Fibroblast of the conjunctiva (primary cell): ENCODE measurements at regions not wholly inside any gene's neighbourhood (a gene's known extent, or its start where the extent isn't known, plus 50 kb on each side); places are given as distances from the start of the nearest gene placed in this dataset.

Experiments used
- DNase-seq: peaks from one replicate; pipeline ENCODE4 v3.0.0-alpha.2; 2010; ENCODE audit warnings: low read depth

DNA sequence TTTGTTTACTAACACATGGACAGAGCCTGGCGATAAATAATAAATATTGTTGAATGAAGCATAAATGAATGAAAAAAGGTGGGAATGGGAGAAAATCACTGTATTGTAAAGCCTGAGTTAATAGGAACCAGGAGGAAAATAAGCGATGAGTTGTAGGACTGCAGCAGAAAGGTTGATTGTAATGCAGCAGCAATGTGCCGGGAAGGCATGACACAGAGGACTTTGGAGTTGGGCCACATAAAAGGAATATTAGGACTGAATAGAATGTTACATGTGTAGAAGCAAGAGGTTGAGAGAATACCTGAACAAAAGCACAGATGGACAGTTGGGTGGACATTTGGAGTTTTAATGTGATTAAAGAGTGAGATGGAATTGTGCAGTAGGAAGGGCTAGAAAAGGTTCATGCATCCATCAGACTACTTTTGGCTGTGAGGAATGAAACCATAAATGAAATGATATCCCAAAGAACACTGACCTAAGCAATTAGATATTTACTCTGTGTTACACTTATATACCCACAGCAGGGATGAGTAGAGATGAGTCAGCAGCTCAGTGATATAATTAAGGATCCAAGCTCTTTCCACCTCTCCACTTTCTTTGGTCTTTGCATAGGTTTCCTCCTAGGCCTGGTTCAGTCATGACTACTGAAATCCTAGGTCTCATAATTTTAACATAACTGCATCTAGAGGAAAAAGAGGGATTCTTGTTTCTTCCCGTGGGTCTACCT is 55.4 kb downstream of the CCER1 start:
- no peak for DNase-seq

DNA sequence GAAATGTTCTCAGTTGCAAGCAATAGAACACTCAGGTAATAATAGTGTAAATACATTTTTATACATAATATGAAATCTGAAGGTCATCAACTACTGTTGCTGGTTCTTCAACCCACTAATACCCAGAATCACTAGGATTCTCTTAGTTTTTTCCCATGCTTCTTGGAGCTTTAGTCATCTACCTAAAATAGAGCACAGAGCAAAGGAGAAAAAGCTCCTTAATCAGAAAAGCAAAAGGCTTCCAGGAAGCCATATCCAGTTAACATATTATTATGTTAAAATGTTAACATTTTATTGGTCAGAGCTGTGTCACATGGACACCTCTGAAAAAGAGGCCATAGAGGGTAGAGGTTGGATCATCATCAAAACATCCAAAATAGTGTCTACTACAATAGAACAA is 57.0 kb downstream of the CCER1 start:
- no peak for DNase-seq

DNA sequence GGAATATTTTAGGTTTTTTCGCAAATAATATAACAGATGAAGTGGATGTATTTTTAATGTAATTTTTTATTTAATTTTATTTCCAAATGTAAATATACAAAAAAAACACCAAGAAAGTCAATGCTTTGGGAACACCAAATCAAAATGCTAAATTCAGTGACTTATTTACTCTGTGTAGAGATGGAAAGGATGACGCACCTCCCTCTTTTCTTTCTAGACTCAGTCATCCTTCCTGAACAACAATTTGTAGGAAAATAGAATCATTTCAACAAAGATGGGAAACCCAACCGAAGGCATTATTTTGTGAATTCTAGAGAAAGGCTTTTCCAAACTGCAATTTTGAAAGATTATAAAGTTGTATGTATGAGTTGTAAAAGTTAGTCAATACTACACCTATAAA is 57.7 kb downstream of the CCER1 start:
- no peak for DNase-seq

DNA sequence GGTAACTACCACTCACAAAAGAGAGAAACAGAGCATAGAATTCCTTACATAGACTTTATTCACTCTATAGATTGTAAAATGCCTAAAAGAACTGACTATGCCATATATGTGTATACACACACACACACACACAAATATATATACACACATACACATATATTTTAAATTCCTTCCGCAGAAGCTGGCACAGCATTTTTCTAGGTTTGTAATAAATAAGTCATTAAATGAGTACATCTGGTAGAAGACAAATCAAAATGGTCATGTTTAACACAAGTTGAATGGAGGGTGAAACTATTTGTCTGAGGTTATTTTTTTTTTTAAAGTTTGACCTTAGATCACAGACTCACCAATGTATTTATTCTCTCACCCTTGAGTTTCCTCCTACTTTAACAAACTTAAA is 58.2 kb downstream of the CCER1 start:
- no peak for DNase-seq

DNA sequence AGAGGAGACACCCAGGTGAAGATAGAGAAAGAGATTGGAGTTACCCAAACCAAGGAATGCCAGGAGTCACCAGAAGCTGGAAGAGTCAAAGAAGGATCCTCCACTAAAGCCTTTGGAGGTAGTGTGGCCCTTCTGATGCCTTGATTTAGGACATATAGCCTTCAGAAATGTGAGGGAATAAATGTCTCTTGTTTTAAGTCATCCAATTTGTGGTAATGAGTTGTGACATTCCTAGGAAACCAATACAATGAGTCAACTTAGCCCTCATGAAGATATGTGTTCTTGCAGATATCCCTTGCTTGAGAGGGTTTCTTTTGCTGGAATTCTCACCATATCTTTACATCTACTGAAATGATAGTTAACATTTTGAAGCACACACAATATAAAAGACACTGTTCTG is 58.8 kb downstream of the CCER1 start:
- peak; percentile 9 for DNase-seq

DNA sequence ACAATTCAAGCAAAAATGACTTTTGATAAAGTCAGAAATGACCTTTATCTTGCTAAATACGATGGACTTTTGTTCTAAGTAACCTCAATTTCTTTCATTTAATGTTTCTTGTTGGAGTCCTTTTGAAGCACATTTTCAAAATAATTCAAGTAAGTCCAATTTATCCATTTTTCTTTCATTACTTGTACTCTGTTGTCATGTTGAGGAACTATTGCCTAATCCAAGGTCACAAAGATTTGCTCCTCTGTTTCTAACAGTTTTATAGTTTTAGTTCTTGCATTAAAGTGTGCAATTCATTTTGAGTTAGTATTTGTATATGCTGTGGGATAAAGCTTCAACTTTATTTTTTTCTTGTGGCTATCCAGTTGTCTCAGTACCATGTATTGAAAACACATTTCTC is 66.7 kb downstream of the CCER1 start:
- no peak for DNase-seq

DNA sequence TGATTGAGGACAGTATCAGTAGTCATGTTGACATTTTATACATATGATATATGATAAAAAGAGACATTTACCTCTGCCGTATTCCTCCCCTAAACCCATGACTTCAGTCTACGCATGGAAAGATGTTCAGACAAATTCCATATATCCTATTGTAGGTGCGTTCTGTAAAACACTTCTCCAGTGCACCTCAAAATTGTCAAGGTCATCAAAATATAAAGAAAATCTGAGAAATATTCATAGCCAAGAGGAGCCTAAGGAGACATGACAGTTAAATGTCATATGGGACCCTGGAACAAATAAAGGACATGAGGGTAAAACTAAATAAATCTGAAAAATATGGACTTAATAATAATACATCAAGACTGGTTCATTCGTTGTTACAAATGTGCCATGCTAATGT is 71.5 kb downstream of the CCER1 start:
- no peak for DNase-seq

DNA sequence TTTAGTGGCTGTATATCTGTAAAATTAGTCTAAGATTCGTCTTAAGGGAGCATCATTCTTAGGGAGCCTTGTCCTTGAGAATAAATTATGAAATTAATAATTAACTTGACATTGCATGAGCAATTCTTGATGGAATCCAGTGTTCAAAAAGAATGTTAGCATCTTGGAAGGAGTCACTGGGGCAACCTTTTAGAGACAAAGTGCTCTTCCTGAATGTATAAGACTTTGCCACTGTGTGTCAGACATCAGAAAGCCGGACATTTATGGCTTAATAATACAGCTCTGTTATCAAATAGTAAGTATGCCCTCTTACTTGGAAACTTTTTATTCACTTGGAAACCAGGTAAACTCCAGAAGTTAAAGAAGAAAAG is 83.3 kb downstream of the CCER1 start:
- no peak for DNase-seq

DNA sequence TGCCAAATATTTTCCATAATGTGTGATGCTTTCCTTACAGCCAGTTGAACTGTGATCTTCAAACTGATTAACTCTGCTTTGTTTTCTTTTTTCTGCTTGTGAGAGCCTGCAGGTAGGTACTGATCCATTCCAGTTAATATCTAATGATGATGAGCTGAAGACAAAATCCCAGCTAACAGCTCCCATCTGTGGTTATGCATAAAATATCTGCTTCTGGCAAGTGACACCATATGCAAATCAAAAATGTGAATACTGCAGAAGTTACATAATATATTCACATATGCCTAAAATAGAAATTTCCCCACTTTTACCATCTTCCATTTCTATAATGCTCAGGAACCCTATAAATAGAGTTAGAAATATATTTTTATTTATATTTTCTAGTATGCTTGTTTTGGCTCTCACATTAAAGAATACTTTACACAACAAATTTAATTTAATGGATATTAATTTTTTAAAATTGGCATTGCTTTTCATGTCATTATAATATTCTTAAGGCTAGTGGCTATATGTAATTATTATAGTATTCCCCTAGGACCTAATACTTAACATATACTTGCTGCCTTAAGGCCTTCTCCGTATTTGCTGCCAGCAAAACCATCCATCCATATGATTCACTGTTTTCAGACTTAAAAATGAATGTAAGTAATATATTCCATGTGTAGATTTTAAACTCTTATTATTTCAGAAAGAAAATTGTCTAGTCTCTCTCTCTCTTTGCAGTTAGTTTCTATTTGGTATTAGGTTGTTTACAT is 83.8 kb downstream of the CCER1 start:
- no peak for DNase-seq

DNA sequence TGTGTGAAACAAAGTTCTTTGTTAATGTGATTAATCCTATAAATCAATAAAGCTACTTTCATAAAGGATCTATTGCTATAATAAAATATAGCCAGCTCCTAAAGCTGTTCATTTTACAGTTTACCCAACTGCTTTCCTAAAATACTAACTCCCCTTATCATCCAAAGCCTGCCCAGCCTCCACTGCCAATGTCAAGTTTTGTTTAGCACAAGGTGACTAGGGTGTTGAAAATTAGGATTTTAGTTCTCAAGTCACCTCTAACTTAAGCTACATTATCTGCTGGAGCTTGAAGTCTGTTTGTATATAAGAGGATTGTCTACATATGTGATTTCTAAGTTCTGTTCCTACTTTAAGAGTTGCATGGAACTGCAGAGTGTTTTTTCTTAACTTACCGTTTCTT is 86.3 kb downstream of the CCER1 start:
- DNase-seq = no peak

DNA sequence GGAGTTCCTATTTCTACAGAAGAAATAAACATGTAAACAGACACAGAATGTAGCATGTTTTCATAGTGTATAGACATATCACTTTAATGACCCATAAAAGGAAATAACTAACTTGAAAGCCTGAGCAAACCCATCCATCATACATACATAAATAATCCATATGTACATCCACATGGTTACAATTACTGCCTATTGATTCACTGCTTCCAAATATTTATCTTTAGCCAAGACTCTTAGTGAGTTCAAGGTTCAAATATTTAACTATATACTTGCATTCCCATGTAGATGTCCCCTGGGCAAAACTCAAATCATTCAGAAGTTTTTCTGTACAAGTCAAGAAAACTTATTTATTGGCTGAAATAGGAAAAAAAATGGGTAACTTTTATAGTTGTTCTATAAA is 95.4 kb downstream of the CCER1 start:
- no peak for DNase-seq

DNA sequence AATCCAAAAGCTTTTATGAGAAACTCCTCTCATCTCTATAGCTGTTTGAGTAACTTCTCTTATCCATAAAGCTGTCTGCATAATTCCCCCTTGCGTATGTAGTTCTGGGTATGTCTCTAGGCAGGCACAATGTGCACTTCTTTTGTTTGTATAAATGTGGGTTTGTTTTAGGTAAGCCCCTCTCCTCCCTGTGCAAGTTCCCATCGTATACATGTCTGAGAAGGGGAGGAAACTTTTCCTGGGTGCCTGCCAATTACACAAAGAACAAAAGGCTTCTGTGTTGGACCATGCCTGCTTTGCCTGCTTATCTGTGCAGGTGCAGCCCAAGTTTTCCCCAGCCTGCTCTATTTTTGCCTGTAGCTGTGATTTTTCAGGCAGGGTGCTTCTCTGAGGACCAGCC is 96.7 kb downstream of the CCER1 start:
- no peak for DNase-seq

DNA sequence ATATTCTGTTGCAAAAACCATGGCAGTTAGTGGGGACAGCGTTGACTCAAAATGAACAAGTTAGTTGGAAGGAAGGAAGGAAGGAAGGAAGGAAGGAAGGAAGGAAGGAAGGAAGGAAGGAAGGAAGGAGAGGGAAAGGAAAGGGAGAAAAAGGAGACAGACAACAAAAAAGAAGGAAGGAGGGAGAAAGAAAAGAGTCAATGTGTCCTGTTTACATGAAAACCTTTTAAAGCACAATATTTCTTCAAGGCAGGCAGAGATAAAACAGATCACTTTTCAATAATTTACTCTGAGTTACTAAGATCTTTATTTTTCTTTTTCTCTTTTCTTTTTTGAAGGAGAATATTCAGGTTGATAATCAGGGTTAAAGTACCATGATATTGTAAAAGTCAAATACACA is 99.4 kb downstream of the CCER1 start:
- DNase-seq = no peak

DNA sequence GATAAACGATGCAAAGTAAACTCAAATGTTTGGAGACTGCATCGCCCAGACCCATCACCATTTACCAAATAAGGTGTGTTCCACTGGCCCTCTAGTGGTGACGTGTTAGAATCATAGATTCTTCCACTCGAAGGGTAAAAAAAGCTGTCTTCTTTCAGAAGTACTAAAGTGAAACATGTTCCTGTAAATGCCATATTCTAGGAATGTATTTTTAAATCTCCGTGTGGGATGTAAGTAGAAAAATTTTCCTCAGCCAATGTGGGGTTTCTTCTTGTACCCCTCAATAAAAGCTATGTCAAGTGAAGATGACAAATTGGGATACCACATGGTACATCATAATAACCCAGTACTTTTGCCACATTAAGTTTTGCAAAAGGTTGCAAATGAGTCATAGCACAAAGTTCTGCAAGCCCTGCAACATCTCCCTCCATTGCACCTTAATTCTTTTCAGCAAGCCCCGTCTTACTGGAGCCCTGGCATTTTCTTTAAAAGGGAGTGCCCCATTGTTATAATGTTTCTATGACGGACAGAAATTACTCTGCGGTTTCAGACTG is 100.8 kb downstream of the CCER1 start:
- peak; percentile 14 for DNase-seq

DNA sequence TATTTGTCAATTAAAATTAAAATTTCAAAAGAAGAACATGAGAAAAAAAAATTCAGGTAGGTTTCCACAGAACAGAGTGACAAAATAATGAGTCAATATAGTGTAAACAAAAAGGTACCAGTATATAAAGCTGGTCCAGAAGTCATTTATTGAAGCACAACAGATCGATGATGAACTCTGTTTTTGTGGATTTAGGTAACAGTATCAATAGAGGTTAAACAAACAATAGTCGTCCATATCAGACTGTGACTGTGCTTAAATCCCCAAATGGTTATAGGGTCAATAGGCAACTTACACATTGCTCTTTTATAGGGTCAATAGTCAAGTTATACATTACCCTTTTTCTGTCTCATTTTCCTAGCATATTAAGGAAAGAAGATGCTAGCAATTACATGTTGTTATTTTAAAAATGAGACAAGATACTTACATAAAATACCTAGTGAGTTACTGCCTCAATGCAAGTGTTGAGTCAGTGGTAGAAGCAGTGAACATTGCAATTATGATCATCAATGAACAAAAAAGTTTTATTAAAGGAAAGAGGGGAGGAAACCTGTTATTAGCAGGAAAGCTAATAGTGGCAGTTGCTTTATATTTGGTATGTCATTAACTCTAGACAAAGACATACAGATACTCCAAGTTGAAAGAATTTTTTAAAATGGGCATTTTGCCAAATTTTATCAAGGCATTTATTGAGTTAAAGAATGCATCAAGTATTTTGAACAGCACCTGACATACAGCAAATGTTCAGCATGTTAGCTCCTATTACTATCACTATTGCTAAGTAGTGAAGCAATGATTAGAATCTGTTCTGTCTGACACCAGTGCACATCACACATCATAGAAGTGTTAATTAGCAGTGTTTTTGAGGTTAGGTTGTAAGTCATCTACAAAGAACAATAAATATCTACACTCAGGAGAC is 102.9 kb downstream of the CCER1 start:
- no peak for DNase-seq

DNA sequence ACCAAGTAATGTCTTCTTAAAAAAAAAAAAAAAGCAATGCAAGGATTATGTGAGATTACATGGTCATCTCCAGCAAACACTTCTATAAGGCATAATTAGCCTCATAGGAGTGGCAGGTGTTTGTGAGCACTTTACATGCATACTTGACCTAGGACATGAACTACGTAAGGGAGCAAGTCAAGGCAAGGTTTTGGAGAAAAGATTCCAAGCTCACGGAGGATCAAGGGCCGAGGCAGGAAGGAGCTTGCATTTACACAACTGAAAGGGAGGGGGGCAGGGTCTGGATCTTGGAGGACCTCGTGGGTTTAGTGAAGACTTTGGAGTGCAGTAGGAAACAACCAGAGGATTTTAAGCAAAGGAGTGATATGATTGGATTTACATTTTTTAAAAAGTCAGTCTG is 112.5 kb downstream of the CCER1 start:
- DNase-seq = no peak

DNA sequence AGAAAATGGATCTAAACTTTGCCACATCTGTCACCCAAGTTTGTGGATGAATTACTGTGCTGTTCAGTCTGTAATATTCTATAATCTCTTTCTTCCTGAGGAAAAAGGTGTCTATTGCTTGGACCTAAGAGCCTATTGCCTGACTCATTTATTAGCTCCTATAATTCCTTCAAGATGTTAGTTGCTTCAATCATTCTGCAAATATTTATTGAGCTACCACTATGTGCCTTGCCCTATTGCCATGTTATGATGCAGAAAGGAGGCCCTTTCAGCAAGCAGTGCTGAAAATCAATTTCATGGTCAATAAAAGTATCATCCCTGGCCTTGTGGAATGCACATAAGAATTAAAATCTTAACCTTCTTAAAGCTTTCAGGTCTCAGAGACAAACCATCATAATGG is 113.6 kb downstream of the CCER1 start:
- DNase-seq = no peak

DNA sequence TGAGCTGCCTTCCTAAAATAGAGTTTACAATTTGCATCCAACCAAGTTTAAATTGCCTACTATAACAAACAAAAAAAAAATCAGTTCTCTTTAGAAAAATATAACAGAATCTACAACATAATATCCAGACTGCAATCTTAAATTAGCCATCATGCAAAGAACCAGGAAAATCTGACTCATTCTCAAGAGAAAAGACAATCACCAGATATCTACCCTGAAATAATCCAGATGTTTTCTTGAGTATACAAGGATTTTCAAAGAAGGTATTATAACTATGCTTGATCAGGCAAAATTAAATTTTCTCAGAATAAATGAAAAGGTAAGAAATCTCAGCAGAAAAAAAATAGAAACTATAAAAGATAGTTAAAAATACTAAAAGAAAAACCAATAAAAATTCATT is 115.6 kb downstream of the CCER1 start:
- DNase-seq = no peak

DNA sequence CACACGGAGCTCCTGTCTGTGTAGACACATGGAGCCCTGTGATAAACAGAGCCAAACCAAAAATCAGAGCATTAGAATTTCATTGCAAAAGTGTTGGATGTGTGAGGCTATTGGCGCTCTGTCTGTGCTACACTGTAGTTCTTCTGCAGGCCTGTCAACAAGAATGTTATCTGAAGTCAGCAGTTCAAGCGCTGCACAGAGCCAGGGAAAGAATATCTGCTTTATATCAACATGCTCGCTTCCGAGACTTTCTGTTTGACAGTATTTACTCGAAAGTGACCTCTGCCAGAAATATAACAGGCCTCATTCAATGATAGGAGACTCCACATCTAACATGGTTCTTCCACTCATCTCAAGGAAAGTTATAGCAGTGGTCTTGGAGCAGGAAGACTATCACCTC is 118.3 kb downstream of the CCER1 start:
- no peak for DNase-seq

DNA sequence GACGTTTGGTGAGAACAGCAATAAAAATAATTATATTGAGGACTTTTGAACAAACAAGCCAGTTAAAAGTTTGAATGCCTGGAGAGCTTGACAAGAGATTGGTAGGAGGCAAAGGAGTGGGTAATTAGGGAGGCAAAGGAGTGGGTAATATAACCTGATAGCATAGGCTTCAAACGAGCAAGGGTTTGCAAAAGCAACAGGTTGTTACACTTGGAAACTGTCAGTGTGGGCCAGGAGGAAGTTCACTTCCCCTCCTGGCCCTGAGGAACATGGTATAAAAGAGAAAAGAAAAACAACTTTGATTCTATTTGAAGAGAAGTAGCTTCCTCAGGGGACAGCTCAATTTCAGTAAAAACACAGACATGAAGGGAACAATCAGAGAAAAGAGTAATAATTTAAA is 121.7 kb downstream of the CCER1 start:
- no peak for DNase-seq

DNA sequence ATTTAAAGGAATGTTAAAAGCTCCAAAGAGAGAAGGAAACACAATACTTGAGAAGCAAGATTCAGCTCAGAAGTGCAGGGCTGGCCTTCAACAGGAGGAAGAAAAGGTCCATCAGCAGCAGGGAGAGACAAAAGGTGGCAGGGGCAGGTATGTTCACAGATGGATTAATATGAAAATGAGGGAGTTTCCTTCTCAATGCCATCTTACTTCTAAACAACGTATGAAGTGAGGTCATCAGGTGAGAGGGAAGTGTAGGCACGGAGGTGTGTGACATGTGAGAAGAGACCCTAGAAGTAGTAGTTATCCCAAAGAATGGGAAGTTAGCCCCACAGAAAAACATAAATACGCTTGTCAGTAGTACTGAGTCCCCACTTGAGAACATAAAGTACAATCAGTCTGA is 122.5 kb downstream of the CCER1 start:
- no peak for DNase-seq

DNA sequence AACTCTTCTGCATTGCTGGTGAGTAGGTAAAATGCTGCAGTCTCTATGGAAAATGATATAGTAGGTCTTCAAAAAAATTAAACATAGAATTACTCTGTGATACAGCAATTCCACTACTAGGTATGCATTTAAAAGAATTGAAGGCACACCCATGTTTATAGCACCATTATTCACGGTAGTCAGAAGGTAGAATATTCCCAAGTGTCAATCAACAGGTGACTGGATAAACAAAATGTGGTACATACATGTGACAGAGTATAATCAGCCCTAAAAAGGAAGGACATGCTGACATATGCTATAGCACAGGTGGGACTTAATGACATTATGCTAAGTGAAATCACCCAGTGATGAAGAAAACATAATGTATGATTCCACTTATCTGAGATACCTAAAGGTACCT is 123.3 kb downstream of the CCER1 start:
- no peak for DNase-seq

DNA sequence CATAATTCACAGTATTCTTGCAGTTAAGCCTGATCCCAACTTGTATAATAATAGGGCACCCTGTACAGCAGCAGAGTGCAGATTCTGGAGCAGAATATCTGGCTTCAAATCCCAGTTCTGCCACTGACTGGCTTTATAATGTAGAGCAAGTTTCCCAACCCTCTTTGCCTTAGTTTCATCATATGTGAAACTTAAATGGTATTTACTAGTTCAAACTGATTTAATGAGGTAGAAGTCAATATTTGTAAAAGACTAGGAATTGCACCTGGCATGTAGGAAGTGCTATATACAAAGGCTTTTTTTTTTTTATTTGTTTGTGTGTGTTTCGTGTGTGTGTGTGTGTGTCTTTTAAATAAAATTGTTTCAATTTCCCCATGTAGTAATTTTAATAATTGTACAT is 125.9 kb downstream of the CCER1 start:
- no peak for DNase-seq
